GM19372 (cell line): ENCODE measurements at regions not wholly inside any gene's neighbourhood (a gene's known extent, or its start where the extent isn't known, plus 50 kb on each side); places are given as distances from the start of the nearest gene placed in this dataset.

Experiments used
- ATAC-seq: cut with Tn5 transposase; IDR thresholded peaks from one replicate; pipeline ENCODE4 v1.9.1; 2021; ENCODE audit warnings: mild to moderate bottlenecking, low read depth, moderate library complexity; ENCODE audit not compliant: unreplicated experiment

DNA sequence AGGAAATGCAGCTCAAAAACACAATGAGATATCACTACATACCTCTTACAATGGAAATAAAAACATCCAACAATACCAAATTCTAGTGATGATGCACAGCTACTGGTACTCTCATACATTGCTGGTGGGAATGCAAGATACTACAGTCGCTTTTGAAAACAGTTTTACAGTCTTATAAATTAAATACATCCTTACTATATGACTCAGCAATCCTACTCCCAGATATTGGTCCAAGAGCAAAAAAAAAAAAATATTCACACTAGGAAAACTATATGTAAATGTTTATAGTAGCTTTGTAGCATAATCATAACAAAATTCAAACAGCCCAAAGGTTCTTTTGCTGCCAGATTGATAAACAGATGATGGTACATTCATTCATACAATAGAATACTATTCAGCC, 217.4 kb upstream of the FAM83B start:
- ATAC-seq: no peak

DNA sequence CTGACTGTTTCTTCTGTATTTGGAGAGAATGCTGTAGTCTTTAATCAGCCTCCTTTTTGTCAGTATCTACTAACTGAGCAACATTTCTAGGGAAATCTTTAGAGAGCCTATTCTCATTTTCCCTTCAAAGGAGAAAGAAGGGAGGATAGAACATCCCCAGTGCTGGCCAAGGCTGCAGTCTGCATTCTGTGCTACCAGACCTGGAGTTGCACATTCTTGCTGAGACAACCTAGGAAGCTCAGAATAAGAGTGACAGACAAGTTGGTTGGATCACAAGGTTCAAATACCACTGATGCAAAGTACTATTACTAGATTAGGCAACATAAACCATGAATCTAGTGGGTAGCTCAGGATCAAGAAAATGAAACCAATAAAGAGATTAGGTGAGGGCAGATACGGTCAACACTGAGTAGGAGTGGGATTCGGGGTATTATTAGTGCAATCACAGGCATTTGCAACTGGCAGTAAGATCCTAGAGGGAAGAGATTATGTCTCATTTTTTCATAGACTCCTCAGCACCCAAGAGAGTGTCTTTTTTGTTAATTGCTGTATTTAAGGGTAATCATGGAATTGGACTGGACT, 213.5 kb upstream of the FAM83B start:
- ATAC-seq: no peak

DNA sequence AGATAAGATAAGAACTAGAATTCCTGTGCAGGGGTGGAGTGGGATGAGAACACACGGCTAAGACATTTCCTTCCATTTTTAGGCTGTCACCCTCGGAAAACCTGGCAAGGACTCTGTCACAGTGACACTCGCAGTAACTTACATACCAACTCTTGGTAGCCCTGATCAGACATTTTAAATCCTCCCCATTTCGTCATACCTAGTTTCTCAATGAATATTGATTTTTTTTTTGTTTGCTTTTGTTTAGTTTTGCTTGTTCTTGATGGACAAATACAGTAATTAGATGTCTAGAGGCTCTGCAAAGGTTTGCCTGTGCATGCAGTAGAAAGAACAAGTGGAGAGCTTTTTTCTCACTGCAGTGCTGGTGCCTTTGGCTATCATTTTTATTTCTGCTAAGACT, 213.0 kb upstream of the FAM83B start:
- no peak for ATAC-seq

GRCh38 chr6:54640911-54641310, 205.7 kb upstream of the FAM83B start:
- ATAC-seq: no peak

DNA sequence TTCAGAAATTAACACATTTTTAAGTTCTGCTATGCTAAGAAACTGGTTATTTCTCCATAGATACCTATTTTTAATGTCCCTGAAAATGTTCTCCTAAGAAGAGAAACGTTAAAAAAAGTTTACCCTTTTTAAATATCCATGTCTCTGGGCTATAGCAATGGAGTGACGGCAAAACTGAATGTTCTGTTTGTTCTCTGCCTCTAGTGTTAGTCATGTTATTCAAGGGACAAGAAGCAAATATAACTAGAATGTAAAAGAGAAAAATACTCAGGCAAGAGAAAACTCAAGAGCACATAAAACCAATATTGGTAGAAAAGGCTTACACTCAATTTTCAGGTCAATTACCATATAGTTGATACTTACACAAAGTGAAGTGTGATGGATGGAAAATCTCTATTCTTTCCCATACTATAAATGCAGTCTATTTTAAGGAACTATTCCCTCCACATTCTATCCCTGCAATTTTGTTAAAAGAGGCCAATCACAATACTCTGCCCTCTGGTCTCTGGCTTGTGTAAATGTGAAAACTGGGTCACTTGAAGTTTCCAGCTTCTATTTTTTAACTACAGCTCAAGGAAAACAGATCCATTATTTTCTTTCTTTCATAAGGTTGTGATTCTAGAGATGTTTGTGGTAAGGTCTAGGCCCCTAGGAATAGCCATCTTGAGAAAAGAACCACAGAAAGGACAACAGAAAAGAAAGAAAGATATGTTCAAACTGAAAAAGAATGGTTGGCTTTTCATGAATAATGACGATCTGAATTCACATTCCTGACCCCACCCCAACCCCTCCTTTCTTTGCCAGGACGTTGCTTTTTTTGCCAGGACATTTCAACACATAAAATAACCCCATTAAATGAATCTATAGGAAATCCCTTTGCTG, 200.3 kb upstream of the FAM83B start:
- ATAC-seq: no peak

- ATAC-seq: no peak
These were observed 199.5 kb upstream of the FAM83B start for GRCh38 chr6:54646951-54647664.

GRCh38 chr6:54654381-54654780, 192.2 kb upstream of the FAM83B start:
- no peak for ATAC-seq

DNA sequence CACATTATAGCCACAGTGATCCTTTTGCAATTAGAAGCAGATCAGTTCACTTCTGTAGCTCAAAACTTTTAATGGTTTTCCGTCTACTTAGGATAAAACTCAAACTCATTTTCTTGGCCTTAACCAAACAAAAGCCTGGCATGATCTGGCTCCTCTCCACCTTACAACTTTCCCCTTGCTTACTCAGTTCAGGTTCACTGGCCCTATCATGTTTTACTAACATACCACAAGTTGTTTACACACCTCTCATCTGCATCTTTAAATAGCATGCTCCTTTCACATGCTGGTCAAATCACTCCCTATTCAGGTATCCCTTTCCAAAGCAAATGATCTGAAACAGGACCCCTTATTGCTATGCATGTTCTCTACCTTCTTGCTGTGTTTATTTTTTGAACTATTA, 191.4 kb upstream of the FAM83B start:
- no peak for ATAC-seq

GRCh38 chr6:54665278-54665677, 181.3 kb upstream of the FAM83B start:
- ATAC-seq: no peak

DNA sequence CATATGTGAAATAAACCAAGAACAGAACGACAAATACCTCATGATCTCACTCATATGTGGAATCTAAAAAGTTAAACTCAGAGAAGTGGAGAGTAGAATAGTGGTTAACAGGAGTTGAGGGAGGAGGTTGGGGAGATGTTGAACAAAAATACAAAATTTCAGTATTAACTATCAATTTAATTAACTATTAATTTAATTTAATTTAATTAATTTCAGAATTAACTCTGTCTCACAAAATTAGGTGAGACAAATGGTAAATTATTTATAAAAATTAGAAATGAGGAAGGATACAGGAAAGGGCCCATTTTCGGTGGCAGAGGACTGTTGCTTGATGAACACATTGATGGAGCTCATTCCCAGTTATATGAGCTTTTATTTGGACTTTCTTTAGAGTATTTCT, 166.0 kb upstream of the FAM83B start:
- no peak for ATAC-seq

DNA sequence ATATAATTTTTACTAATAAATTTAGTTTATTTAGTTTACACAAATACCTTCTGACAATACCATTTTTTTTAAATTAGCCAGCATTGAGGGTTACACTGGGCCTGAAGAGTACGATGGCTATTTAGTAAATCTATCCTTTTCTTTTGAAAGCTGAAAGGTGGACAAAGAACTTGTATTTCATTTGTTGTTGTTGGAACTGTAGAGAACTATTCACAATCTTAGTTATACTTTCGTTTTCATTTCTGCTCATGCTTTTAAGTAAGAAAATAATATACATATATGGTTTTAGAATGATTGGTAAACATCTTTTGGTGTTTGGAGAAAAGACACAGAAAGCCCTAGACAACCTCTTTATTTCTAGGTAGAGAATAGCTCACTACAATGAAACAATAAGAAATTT, 165.3 kb upstream of the FAM83B start:
- no peak for ATAC-seq

DNA sequence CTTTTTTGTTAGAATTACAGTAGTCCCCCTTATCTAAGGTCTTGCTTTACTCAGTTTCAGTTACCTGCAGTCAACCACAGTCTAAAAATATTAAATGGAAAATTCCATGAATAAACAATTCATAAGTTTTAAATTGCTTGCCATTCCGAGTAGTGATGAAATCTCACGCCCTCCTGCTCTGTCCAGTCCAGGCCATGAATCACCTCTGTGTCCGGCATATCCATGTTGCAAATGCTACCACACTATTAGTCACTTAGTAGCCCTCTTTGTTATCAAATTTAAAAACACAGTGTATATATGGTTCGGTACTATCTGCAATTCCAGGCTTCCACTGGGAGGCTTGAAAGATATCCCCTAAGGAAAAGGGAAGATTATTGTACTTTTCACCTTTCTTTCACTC, 164.6 kb upstream of the FAM83B start:
- ATAC-seq: no peak

DNA sequence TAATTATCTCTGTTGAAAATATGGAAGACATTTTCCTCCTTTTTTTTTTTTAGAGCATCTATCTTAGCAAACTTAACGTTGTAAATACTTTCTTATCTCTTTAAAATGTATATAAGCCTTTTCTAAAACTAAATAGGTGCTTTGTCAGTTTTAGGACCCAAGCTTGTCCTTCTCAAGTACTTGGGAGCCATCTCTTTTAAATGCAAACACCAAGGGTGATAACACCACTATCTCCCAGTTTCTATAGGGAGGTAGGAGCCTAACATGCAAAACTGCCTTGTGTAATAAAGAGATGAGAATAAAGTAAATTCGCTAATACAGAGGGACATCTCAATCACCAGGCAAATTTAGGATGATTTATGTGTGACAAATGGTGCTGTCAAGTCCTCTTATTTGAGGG, 157.0 kb upstream of the FAM83B start:
- ATAC-seq: no peak

DNA sequence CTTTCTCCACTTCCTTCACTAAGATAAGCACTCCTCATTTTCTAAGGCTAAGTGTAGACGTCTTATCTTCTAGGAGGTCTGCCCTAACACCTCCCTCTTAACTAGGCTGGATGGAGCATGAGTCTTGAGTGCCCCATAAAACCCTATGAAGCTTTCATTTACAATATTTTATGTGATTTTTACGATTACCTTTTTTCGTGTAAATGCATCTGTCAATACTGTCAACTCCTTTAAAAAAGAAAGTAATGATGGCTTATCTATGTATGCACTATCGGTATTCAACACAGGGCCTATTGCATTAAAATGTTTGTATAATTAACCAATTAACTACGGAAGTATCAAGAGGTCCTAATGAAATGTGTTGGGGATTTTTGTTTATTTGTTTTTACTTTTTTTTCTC, 156.0 kb upstream of the FAM83B start:
- ATAC-seq: no peak

- ATAC-seq: no peak
These were observed 151.5 kb upstream of the FAM83B start for GRCh38 chr6:54694928-54695532.

DNA sequence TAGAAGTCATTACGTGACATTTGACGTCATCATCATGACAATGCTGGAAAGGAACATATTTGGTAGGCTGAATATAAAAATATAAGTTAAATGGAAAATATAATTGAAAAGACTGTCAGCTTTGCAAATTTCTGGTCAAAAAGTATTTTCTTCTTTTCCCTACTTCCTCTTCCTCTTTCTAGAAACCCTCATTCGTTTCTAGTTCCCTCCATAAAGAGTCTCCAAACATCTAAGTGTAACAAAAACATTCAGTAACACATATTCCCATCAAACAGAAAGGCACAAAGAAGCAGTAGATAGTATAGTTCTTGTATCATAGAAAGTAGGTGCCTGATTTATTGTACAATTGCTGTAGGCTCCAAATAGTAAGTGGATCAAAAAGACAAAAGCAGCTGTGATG, 150.8 kb upstream of the FAM83B start:
- ATAC-seq: no peak

DNA sequence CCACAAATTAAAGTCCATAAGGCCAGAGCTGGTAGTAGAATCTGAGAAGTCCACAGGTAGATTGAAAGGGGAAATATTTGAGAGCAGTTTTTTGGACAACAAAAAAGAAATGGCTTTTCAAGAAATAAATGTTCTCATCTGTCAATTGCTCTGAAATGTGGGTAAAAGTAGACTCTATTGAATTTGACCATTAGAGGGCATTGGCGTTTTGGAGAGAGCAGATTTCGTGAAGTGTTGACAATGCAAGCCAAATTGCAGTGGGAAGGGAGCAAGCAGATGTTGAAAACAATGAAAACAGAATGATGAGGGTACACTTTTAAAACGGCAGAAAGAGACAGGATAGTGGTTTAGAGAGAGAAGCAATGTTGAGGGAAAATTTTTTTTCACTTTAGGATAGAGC, 149.1 kb upstream of the FAM83B start:
- no peak for ATAC-seq

DNA sequence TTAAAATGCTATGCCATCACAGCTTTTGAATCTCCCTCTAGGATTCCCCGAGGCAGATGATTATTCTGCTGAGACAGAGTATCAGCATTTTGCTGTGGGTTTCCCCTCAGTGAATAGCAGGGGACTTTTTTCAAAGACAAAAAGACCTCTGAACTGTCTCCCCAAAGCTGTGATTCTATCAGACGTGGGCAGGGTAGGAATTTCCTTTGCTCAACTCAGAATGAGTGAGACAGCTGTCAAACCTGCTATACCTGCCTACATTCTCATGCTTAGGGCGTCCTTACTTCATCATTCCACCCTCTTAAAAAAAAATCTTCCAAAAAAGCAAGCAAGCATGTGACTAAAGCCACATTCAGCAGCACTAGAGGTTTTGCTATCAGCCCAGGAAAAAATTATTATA, 147.6 kb upstream of the FAM83B start:
- no peak for ATAC-seq

DNA sequence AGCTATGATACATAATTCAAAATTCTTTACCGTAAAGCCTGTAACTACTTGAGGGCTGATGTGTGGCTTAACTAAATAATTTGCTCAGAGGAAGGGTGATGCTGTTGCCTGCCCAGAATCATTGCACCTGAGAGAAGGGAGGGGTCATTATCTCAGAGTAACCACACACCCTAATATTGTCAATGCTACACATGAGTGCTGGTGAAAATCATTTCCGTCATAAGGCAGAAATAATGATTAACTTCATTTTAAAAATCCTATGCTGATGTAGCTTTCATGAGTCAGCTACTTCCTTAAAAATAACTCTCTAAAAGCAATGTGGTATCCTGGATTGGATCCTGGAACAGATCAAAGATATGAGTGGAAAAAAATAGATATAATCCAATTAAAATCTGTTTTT, 146.4 kb upstream of the FAM83B start:
- no peak for ATAC-seq

GRCh38 chr6:54702772-54703171, 143.8 kb upstream of the FAM83B start:
- ATAC-seq: no peak

DNA sequence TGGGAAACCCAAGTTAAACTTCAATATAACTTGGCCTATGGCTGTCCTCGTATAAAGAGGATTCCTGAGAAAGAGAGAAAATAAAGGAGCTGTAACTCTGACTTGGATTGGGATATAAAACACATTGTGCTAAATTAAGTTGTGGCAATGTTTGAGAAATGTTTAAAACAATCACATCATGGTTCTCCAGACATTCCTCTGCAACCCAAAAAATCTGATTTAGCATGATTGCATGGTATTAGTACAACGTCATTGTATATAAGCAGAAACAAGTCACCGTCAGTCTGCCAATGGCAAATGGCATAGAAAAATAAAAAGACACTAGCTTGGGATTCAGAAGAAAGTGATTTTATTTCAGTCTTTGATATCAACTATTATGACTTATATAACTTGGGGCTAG, 140.2 kb upstream of the FAM83B start:
- ATAC-seq: no peak
